SK-N-SH treated with all-trans-retinoic acid at 6 μM for 48 hours (cell line): ENCODE measurements at regions not wholly inside any gene's neighbourhood (a gene's known extent, or its start where the extent isn't known, plus 50 kb on each side); places are given as distances from the start of the nearest gene placed in this dataset.

Experiments
- ISL1 ChIP-seq: fragments of 250-450 bp; sonication (Bioruptor Pico); IDR thresholded peaks from 2 replicates; pipeline ENCODE4 v2.1.2; 2022; ENCODE audit warnings: mild to moderate bottlenecking, moderate library complexity
- PATZ1 ChIP-seq: fragments of 250-450 bp; sonication (Bioruptor Pico); IDR thresholded peaks from 2 replicates; pipeline ENCODE4 v1.8.0; 2020; ENCODE audit warnings: mild to moderate bottlenecking, moderate library complexity, borderline replicate concordance
- ZFP3 ChIP-seq: fragments of 250-450 bp; sonication (Bioruptor Pico); IDR thresholded peaks from 2 replicates; pipeline ENCODE4 v1.5.0; 2020; ENCODE audit warnings: mild to moderate bottlenecking, moderate library complexity
- TF ChIP-seq, protein P1 (sequence below): fragments of 250-450 bp; sonication (Bioruptor Pico); IDR thresholded peaks from 2 replicates; pipeline ENCODE4 v1.5.0; 2020; ENCODE audit warnings: mild to moderate bottlenecking, moderate library complexity

DNA sequence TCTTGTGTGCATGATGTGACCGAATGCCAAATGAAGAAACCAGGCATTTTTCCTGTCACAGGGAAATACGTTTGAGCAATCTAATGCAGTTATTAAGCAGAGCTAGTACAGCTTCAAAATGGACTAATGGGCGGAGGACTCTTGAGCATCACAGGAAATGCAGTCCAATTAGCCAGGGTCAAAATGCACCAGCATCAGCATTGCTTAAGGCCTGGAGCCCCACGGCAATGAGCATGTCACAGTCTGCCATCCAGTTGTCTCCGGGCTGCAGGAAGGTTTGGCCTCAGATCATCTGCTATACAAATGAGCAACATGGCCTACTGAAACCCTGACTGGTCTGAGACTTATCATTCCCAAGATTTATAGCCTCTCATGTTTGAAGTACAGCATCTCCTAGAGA, 652.1 kb upstream of the SLC35B3 start:
- TF ChIP-seq ZFP3 (no peak), PATZ1 (no peak), ISL1 (CRISPR knock-in tag) (no peak)
- TF ChIP-seq, protein P1, sequence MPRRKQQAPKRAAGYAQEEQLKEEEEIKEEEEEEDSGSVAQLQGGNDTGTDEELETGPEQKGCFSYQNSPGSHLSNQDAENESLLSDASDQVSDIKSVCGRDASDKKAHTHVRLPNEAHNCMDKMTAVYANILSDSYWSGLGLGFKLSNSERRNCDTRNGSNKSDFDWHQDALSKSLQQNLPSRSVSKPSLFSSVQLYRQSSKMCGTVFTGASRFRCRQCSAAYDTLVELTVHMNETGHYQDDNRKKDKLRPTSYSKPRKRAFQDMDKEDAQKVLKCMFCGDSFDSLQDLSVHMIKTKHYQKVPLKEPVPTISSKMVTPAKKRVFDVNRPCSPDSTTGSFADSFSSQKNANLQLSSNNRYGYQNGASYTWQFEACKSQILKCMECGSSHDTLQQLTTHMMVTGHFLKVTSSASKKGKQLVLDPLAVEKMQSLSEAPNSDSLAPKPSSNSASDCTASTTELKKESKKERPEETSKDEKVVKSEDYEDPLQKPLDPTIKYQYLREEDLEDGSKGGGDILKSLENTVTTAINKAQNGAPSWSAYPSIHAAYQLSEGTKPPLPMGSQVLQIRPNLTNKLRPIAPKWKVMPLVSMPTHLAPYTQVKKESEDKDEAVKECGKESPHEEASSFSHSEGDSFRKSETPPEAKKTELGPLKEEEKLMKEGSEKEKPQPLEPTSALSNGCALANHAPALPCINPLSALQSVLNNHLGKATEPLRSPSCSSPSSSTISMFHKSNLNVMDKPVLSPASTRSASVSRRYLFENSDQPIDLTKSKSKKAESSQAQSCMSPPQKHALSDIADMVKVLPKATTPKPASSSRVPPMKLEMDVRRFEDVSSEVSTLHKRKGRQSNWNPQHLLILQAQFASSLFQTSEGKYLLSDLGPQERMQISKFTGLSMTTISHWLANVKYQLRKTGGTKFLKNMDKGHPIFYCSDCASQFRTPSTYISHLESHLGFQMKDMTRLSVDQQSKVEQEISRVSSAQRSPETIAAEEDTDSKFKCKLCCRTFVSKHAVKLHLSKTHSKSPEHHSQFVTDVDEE, result no peak
